Dedifferentiated amniotic fluid mesenchymal stem cell (primary cell): ENCODE measurements at regions not wholly inside any gene's neighbourhood (a gene's known extent, or its start where the extent isn't known, plus 50 kb on each side); places are given as distances from the start of the nearest gene placed in this dataset.

ENCODE experiments used
- DNase-seq: peaks from one replicate; pipeline ENCODE4 v3.0.0-alpha.2; 2016; ENCODE audit errors: extremely low spot score

- no peak for DNase-seq
Measured at GRCh38 chr12:92032101-92032500, 113.5 kb downstream of the BTG1 start.

GRCh38 chr12:92030618-92031017 lies 115.0 kb downstream of the BTG1 start:
- no peak for DNase-seq

- DNase-seq = no peak
Measured at GRCh38 chr12:92029902-92030586, 115.6 kb downstream of the BTG1 start.

GRCh38 chr12:92029136-92029535 lies 116.5 kb downstream of the BTG1 start:
- DNase-seq = no peak

GRCh38 chr12:92028441-92028709 lies 117.3 kb downstream of the BTG1 start:
- DNase-seq = no peak

GRCh38 chr12:92027701-92028440 lies 117.8 kb downstream of the BTG1 start:
- no peak for DNase-seq

- DNase-seq = no peak
Measured at GRCh38 chr12:92027243-92027642, 118.4 kb downstream of the BTG1 start.

GRCh38 chr12:92025462-92026207 lies 120.0 kb downstream of the BTG1 start:
- DNase-seq = no peak

GRCh38 chr12:92022093-92022492 lies 123.6 kb downstream of the BTG1 start:
- no peak for DNase-seq

- no peak for DNase-seq
Measured at GRCh38 chr12:92021666-92022035, 124.0 kb downstream of the BTG1 start.

GRCh38 chr12:92020983-92021665 lies 124.5 kb downstream of the BTG1 start:
- no peak for DNase-seq

GRCh38 chr12:92019491-92020277 lies 126.0 kb downstream of the BTG1 start:
- no peak for DNase-seq

GRCh38 chr12:92012691-92013090 lies 133.0 kb downstream of the BTG1 start:
- no peak for DNase-seq

GRCh38 chr12:92010853-92011701 lies 134.6 kb downstream of the BTG1 start:
- DNase-seq = no peak

- no peak for DNase-seq
Measured at GRCh38 chr12:92010368-92010767, 135.3 kb downstream of the BTG1 start.

- DNase-seq = no peak
Measured at GRCh38 chr12:92008345-92008744, 137.3 kb downstream of the BTG1 start.

GRCh38 chr12:92007787-92008186 lies 137.9 kb downstream of the BTG1 start:
- DNase-seq = no peak

GRCh38 chr12:92003701-92004100 lies 141.9 kb downstream of the BTG1 start:
- DNase-seq = no peak

- DNase-seq = no peak
Measured at GRCh38 chr12:92002673-92003382, 142.8 kb downstream of the BTG1 start.

GRCh38 chr12:92002195-92002649 lies 143.4 kb downstream of the BTG1 start:
- no peak for DNase-seq
